Neural progenitor cell (in vitro differentiated cells): ENCODE measurements at regions not wholly inside any gene's neighbourhood (a gene's known extent, or its start where the extent isn't known, plus 50 kb on each side); places are given as distances from the start of the nearest gene placed in this dataset.

Experiments
- CTCF ChIP-seq: fragments of 200-600 bp; sonication (generic); IDR thresholded peaks from 2 replicates; pipeline ENCODE4 v1.5.1; 2017; ENCODE audit warnings: antibody characterized with exemption, mild to moderate bottlenecking
- EZH2 ChIP-seq: fragments of 200-600 bp; sonication (generic); IDR thresholded peaks from 2 replicates; pipeline ENCODE4 v1.6.1; 2017; ENCODE audit warnings: antibody characterized with exemption, mild to moderate bottlenecking, moderate library complexity
- EZH2phosphoT487 ChIP-seq: fragments of 200-600 bp; sonication (generic); IDR thresholded peaks from 2 replicates; pipeline ENCODE4 v1.6.1; 2017; ENCODE audit warnings: antibody characterized with exemption

GRCh38 chr1:166721145-166721544, 118.1 kb upstream of the POGK start:
- no peak for TF ChIP-seq CTCF
- TF ChIP-seq EZH2phosphoT487 = no peak
- TF ChIP-seq EZH2 = no peak
